ENCODE measurements at regions not wholly inside any gene's neighbourhood (a gene's known extent, or its start where the extent isn't known, plus 50 kb on each side); places are given as distances from the start of the nearest gene placed in this dataset.

DNA sequence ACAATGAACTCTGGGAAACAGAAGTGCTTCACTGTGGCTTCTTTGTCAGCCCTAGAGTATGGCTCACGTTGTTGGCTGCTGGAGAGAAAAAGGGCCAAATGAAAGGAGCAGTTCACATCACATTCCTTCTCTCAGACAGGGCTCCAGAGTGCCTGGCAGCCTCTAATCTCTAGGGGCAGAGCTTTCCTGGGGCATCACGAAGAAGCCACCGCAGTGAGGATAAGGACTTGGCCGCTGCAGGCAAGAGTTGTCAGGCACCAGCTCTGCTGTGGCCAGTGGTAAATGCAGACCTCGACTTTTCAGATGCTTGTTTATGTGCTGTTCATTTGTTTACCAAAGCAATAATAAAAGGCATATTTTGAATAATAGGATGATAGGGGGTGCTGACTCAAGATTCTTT lies 227.2 kb downstream of the ICE1 start:
- TF ChIP-seq, protein P1, sequence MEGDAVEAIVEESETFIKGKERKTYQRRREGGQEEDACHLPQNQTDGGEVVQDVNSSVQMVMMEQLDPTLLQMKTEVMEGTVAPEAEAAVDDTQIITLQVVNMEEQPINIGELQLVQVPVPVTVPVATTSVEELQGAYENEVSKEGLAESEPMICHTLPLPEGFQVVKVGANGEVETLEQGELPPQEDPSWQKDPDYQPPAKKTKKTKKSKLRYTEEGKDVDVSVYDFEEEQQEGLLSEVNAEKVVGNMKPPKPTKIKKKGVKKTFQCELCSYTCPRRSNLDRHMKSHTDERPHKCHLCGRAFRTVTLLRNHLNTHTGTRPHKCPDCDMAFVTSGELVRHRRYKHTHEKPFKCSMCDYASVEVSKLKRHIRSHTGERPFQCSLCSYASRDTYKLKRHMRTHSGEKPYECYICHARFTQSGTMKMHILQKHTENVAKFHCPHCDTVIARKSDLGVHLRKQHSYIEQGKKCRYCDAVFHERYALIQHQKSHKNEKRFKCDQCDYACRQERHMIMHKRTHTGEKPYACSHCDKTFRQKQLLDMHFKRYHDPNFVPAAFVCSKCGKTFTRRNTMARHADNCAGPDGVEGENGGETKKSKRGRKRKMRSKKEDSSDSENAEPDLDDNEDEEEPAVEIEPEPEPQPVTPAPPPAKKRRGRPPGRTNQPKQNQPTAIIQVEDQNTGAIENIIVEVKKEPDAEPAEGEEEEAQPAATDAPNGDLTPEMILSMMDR (IDR thresholded peaks at IDR 0.05; ENCODE audit: low read length) = no peak
- TF ChIP-seq EZH2 (IDR thresholded peaks at IDR 0.05; ENCODE audit: borderline replicate concordance, low read length) = no peak
